Kidney (tissue), 13 donors: ENCODE measurements at regions not wholly inside any gene's neighbourhood (a gene's known extent, or its start where the extent isn't known, plus 50 kb on each side); places are given as distances from the start of the nearest gene placed in this dataset.

Source experiments
- DNase-seq, 5 donors: peaks; one replicate each; pipeline ENCODE4 v3.0.0-alpha.2; 2013 to 2020
- FAIRE-seq: peaks from 2 replicates; lab custom pipeline; 2012; peaks lifted over from hg19 to GRCh38; lab: Jason Lieb, UNC
- H3K27ac ChIP-seq, 2 donors: one replicate each; pipeline ENCODE4 v1.7.0; 2013; ENCODE audit warnings: low read depth in 2 of 2, low read length in 2 of 2, inconsistent platforms in 1 of 2
- H3K27me3 ChIP-seq: one replicate; pipeline ENCODE4 v1.7.1; 2013; ENCODE audit warnings: low read length, inconsistent platforms; ENCODE audit not compliant: control insufficient read depth, insufficient read depth
- H3K36me3 ChIP-seq, 3 donors: one replicate each; pipeline versions ENCODE4 v1.7.0 to v1.7.1; 2013; ENCODE audit warnings: low read length in 3 of 3, control low read depth in 1 of 3, inconsistent platforms in 1 of 3; ENCODE audit not compliant: insufficient read depth in 3 of 3, control insufficient read depth in 2 of 3
- H3K4me1 ChIP-seq, 3 donors: one replicate each; pipeline versions ENCODE4 v1.7.0 to v1.7.1; 2013; ENCODE audit warnings: low read length in 3 of 3, inconsistent platforms in 1 of 3, low read depth in 1 of 3; ENCODE audit not compliant: control insufficient read depth in 2 of 3, insufficient read depth in 2 of 3
- H3K4me3 ChIP-seq, 3 donors: one replicate each; pipeline versions ENCODE4 v1.7.0 to v1.8.1; 2013; ENCODE audit warnings: low read length in 3 of 3, control low read depth in 1 of 3, inconsistent platforms in 1 of 3
- H3K9ac ChIP-seq, 3 donors: one replicate each; pipeline versions ENCODE4 v1.7.0 to v1.7.1; 2013; ENCODE audit warnings: low read length in 3 of 3, control low read depth in 1 of 3, inconsistent platforms in 1 of 3
- H3K9me3 ChIP-seq, 3 donors: one replicate each; pipeline versions ENCODE4 v1.7.0 to v1.7.1; 2013; ENCODE audit warnings: low read length in 3 of 3, control low read depth in 1 of 3, inconsistent platforms in 1 of 3; ENCODE audit not compliant: control insufficient read depth in 2 of 3, insufficient read depth in 1 of 3
- intact Hi-C: fragments of 100-400 bp; cut with DNase I; formaldehyde crosslinking; loops from one replicate; pipeline ENCODE4 v1.11.1; 2022
- TF ChIP-seq, protein P1 (sequence below): IDR thresholded peaks from 3 replicates; pipeline ENCODE4 v1.5.1; 2012; ENCODE audit warnings: mild to moderate bottlenecking, moderate library complexity, borderline replicate concordance; ENCODE audit not compliant: insufficient read depth; ENCODE audit errors: extremely low read depth
- donor health status: control.
- donor health status: control.
- donor health status: control.
- donor health status: control.
- donor health status: control.
- donor health status: DM: yes; HTN: yes; CAD: no.
- donor health status: Normal renal cell carcinoma (clear cell type).

DNA sequence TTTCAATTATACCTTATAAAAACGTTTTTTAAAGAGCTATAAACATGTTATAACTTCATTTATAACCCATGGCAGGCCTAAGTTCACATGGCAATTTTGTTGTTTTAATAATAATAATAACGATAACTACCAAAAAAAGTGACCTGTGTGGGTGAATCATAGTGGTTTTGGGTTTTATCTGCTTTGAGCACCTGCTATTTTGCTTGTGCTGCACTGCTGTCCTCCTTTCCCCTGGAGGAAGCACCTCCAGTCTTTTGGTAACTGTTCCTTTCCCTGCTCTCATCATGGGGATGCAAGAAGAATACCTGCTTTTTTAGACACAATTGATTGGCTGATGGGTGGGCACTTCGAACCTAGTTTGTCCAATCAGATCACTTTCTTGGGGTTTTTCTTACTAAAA is 388.0 kb upstream of the TBL1XR1 start:
- H3K4me1 ChIP-seq: no peaks in the 10 kb centered on the region
- no peaks in the 10 kb centered on the region for H3K9me3 ChIP-seq
- intact Hi-C loops: no loop called here
- no peak overlapping the region for H3K27ac ChIP-seq
- TF ChIP-seq, protein P1, sequence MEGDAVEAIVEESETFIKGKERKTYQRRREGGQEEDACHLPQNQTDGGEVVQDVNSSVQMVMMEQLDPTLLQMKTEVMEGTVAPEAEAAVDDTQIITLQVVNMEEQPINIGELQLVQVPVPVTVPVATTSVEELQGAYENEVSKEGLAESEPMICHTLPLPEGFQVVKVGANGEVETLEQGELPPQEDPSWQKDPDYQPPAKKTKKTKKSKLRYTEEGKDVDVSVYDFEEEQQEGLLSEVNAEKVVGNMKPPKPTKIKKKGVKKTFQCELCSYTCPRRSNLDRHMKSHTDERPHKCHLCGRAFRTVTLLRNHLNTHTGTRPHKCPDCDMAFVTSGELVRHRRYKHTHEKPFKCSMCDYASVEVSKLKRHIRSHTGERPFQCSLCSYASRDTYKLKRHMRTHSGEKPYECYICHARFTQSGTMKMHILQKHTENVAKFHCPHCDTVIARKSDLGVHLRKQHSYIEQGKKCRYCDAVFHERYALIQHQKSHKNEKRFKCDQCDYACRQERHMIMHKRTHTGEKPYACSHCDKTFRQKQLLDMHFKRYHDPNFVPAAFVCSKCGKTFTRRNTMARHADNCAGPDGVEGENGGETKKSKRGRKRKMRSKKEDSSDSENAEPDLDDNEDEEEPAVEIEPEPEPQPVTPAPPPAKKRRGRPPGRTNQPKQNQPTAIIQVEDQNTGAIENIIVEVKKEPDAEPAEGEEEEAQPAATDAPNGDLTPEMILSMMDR: no peak
- no peak overlapping the region for H3K9ac ChIP-seq
- FAIRE-seq (no peak), DNase-seq (no peak)
- no peaks in the 10 kb centered on the region for H3K27me3 ChIP-seq
- no peaks in the 10 kb centered on the region for H3K36me3 ChIP-seq
- no peak overlapping the region for H3K4me3 ChIP-seq

DNA sequence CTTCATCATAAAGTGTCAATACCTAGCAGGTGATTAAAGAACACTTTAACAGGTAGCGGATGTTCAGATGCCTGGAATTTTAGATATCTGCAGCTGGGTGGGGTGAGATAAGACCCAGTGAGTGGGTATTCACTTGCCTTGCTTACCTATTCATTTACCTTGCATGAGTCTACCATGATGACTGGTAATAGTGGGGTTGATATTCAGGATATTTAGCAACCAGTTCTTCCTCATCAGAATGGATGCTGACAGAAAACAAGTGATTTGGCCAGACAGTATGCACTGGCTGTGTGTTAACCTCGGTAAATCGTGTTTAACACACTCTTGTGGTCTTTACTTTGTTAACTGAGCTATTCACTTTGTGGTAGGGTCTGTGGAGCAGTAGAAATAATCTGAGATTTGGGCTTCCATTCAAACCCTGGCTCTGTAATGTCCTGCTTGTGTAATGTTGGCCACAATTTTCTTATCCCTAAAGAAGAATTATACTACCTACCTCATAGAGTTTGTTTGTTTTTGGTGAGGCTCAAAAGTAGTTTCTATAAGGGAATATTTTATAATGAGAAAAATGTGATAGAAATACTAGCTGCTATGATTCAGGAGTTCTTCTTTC is 391.9 kb upstream of the TBL1XR1 start:
- FAIRE-seq (no peak), DNase-seq (no peak)
- H3K9ac ChIP-seq: no peak overlapping the region
- H3K4me3 ChIP-seq: no peak overlapping the region
- no peaks in the 10 kb centered on the region for H3K9me3 ChIP-seq
- TF ChIP-seq, protein P1: no peak
- intact Hi-C loops: no loop called here
- no peaks in the 10 kb centered on the region for H3K27me3 ChIP-seq
- no peaks in the 10 kb centered on the region for H3K4me1 ChIP-seq
- H3K27ac ChIP-seq: no peak overlapping the region
- H3K36me3 ChIP-seq: no peaks in the 10 kb centered on the region

- no peaks in the 10 kb centered on the region for H3K9me3 ChIP-seq
- TF ChIP-seq, protein P1: no peak
- FAIRE-seq (no peak), DNase-seq (peak in 2 of 5 donors; percentile 72 to 77)
- no peak overlapping the region for H3K9ac ChIP-seq
- H3K36me3 ChIP-seq: no peaks in the 10 kb centered on the region
- no peaks in the 10 kb centered on the region for H3K27me3 ChIP-seq
- no peak overlapping the region for H3K4me3 ChIP-seq
- intact Hi-C loops: no loop called here
- no peaks in the 10 kb centered on the region for H3K4me1 ChIP-seq
- no peak overlapping the region for H3K27ac ChIP-seq
Observed at GRCh38 chr3:177589911-177590381, 392.7 kb upstream of the TBL1XR1 start.

DNA sequence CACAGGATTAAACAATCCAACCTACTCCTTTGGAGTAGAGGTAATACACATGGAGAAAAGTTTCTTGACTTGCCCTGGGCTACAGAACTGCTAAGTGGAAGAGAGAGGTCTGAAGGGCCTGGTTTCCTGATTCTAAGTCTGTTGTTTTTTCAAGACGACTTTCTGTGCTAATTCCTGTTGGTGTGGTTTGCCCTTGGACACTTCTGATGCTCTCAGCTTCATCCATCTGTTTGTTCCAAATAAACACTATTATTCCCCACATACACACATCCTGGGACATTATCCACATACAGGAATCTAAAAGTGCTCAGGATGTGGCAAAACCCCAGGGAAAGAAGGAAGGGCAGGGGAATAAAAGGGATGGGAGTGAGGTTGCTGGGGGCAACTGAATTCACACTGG is 393.5 kb upstream of the TBL1XR1 start:
- Histone ChIP-seq H3K4me1 (peaks cover 0 to under 1% (median 0%) of the 10 kb centered on the region in 3 donors), H3K27ac (no peak overlapping the region), H3K4me3 (no peak overlapping the region), H3K36me3 (no peaks in the 10 kb centered on the region), H3K9ac (no peak overlapping the region), H3K9me3 (no peaks in the 10 kb centered on the region), H3K27me3 (no peaks in the 10 kb centered on the region)
- no peak for DNase-seq
- TF ChIP-seq, protein P1: no peak
- intact Hi-C loops: no loop called here
- no peak for FAIRE-seq
